Natural killer cell (primary cell): ENCODE measurements at regions not wholly inside any gene's neighbourhood (a gene's known extent, or its start where the extent isn't known, plus 50 kb on each side); places are given as distances from the start of the nearest gene placed in this dataset.

Experiments
- ATAC-seq, 3 donors: fragments of 150-1000 bp in 2 of 3; fragments of 200-7000 bp in 1 of 3; cut with Tn5 transposase; 1 replicate in 1 of 3; 2 replicates in 2 of 3; pipeline ENCODE4 v1.10.0; 2021; ENCODE audit warnings: mild to moderate bottlenecking in 2 of 3, moderate library complexity in 2 of 3
- DNase-seq, 2 donors: peaks; one replicate each; pipeline versions ENCODE4 v3.0.0 to v3.0.0-alpha.2; 2013 to 2021; ENCODE audit warnings: mixed read lengths in 1 of 2
- H3K27ac ChIP-seq: one replicate; pipeline ENCODE4 v1.5.1; 2013; ENCODE audit warnings: mild to moderate bottlenecking, low read length
- H3K27me3 ChIP-seq: one replicate; pipeline ENCODE4 v1.6.1; 2013; ENCODE audit warnings: low read length; ENCODE audit not compliant: control insufficient read depth, insufficient read depth
- H3K36me3 ChIP-seq: one replicate; pipeline ENCODE4 v1.6.1; 2013; ENCODE audit warnings: low read length; ENCODE audit not compliant: control insufficient read depth, insufficient read depth
- H3K4me1 ChIP-seq: one replicate; pipeline ENCODE4 v1.6.1; 2013; ENCODE audit warnings: low read length; ENCODE audit not compliant: control insufficient read depth, insufficient read depth
- H3K4me3 ChIP-seq: one replicate; pipeline ENCODE4 v1.5.1; 2013; ENCODE audit warnings: low read length
- H3K9me3 ChIP-seq: one replicate; pipeline ENCODE4 v1.6.1; 2013; ENCODE audit warnings: low read length; ENCODE audit not compliant: control insufficient read depth, insufficient read depth
- H3K27ac Mint-ChIP-seq, 2 donors: one replicate each; pipeline ENCODE4 v1.8.0; 2022; ENCODE audit warnings: mild to moderate bottlenecking in 2 of 2, mixed read lengths in 2 of 2, moderate library complexity in 1 of 2
- H3K27me3 Mint-ChIP-seq, 2 donors: one replicate each; pipeline ENCODE4 v1.8.0; 2022; ENCODE audit warnings: low read depth in 2 of 2, mixed read lengths in 2 of 2
- H3K36me3 Mint-ChIP-seq: one replicate; pipeline ENCODE4 v1.8.0; 2022; ENCODE audit warnings: mixed read lengths
- H3K4me1 Mint-ChIP-seq, 2 donors: one replicate each; pipeline ENCODE4 v1.8.0; 2022; ENCODE audit warnings: mixed read lengths in 2 of 2
- H3K4me3 Mint-ChIP-seq: one replicate; pipeline ENCODE4 v1.8.0; 2022; ENCODE audit warnings: mild to moderate bottlenecking, moderate library complexity, mixed read lengths
- H3K9me3 Mint-ChIP-seq, 2 donors: one replicate each; pipeline ENCODE4 v1.8.0; 2022; ENCODE audit warnings: mixed read lengths in 2 of 2
- CTCF ChIP-seq: fragments of 200-600 bp; IDR thresholded peaks from one replicate; pipeline ENCODE4 v1.8.0; 2022; ENCODE audit warnings: antibody characterized with exemption
- WGBS: methylation state at CpG from one replicate; pipeline ENCODE4 v1.1.7; 2013; ENCODE audit warnings: missing lambda C conversion rate; ENCODE audit not compliant: insufficient coverage; 5-methylcytosine and 5-hydroxymethylcytosine counted together
- intact Hi-C: fragments of 100-400 bp; cut with micrococcal nuclease; formaldehyde crosslinking; loops from one replicate; pipeline ENCODE4 v1.14.2; 2022

- H3K9me3 ChIP-seq, result peaks cover 16% of the 10 kb centered on the region
- DNase-seq (no peak), ATAC-seq (no peak)
- peaks cover 8% of the 10 kb centered on the region for H3K36me3 Mint-ChIP-seq
- peaks cover 12 to 16% of the 10 kb centered on the region in 2 donors for H3K9me3 Mint-ChIP-seq
- H3K27ac Mint-ChIP-seq, result no peak overlapping the region
- no peaks in the 10 kb centered on the region for H3K4me1 ChIP-seq
- no peak overlapping the region for H3K27ac ChIP-seq
- intact Hi-C loops, result no loop called here
- H3K4me1 Mint-ChIP-seq, result no peaks in the 10 kb centered on the region
- H3K4me3 Mint-ChIP-seq, result no peak overlapping the region
- H3K36me3 ChIP-seq, result no peaks in the 10 kb centered on the region
- no peaks in the 10 kb centered on the region for H3K27me3 Mint-ChIP-seq
- H3K4me3 ChIP-seq, result no peak overlapping the region
- whole genome bisulfite sequencing, result 72% methylated on average over 2 of the region's 2 CpGs
- TF ChIP-seq CTCF, result no peak
- no peaks in the 10 kb centered on the region for H3K27me3 ChIP-seq
Measured at GRCh38 chr6:132107896-132108295, 156.7 kb upstream of the CCN2 start.

- no peak overlapping the region for H3K4me3 ChIP-seq
- no peak for DNase-seq
- Mint-ChIP-seq H3K36me3 (no peaks in the 10 kb centered on the region), H3K9me3 (peaks cover 2 to 9% of the 10 kb centered on the region in 2 donors), H3K27ac (no peak overlapping the region), H3K4me1 (no peaks in the 10 kb centered on the region), H3K27me3 (no peaks in the 10 kb centered on the region), H3K4me3 (no peak overlapping the region)
- no peaks in the 10 kb centered on the region for H3K4me1 ChIP-seq
- H3K9me3 ChIP-seq, result no peaks in the 10 kb centered on the region
- no peak for TF ChIP-seq CTCF
- no CpG with 5 or more reads among the region's 3 CpGs for WGBS
- intact Hi-C loops, result no loop called here
- no peak overlapping the region for H3K27ac ChIP-seq
- H3K27me3 ChIP-seq, result no peaks in the 10 kb centered on the region
- ATAC-seq, result no peak
- H3K36me3 ChIP-seq, result no peaks in the 10 kb centered on the region
Measured at GRCh38 chr6:132101535-132101934, 150.4 kb upstream of the CCN2 start.

- H3K27ac ChIP-seq, result no peak overlapping the region
- no peak for TF ChIP-seq CTCF
- H3K36me3 ChIP-seq, result no peaks in the 10 kb centered on the region
- no peaks in the 10 kb centered on the region for H3K27me3 ChIP-seq
- intact Hi-C loops, result no loop called here
- no peak overlapping the region for H3K4me3 Mint-ChIP-seq
- H3K27me3 Mint-ChIP-seq, result no peaks in the 10 kb centered on the region
- no peak for ATAC-seq
- no peaks in the 10 kb centered on the region for H3K4me1 Mint-ChIP-seq
- 91% methylated on average over 2 of the region's 4 CpGs for WGBS
- H3K27ac Mint-ChIP-seq, result no peak overlapping the region
- no peaks in the 10 kb centered on the region for H3K36me3 Mint-ChIP-seq
- no peaks in the 10 kb centered on the region for H3K4me1 ChIP-seq
- H3K9me3 ChIP-seq, result no peaks in the 10 kb centered on the region
- DNase-seq, result no peak
- peaks cover 2 to 9% of the 10 kb centered on the region in 2 donors for H3K9me3 Mint-ChIP-seq
- H3K4me3 ChIP-seq, result no peak overlapping the region
Measured at GRCh38 chr6:132100388-132100990, 149.3 kb upstream of the CCN2 start.

GRCh38 chr6:132096996-132097395 lies 145.8 kb upstream of the CCN2 start:
- Mint-ChIP-seq H3K36me3 (no peaks in the 10 kb centered on the region), H3K4me1 (no peaks in the 10 kb centered on the region), H3K4me3 (no peak overlapping the region), H3K27ac (no peak overlapping the region), H3K9me3 (peaks cover 0 to 8% of the 10 kb centered on the region in 2 donors), H3K27me3 (no peaks in the 10 kb centered on the region)
- no peak for ATAC-seq
- Histone ChIP-seq H3K36me3 (no peaks in the 10 kb centered on the region), H3K9me3 (no peaks in the 10 kb centered on the region), H3K27ac (no peak overlapping the region), H3K27me3 (no peaks in the 10 kb centered on the region), H3K4me3 (no peak overlapping the region), H3K4me1 (no peaks in the 10 kb centered on the region)
- DNase-seq, result no peak
- TF ChIP-seq CTCF, result no peak
- 76% methylated on average over 5 of the region's 5 CpGs for WGBS
- intact Hi-C loops, result no loop called here
